ENCODE measurements at regions not wholly inside any gene's neighbourhood (a gene's known extent, or its start where the extent isn't known, plus 50 kb on each side); places are given as distances from the start of the nearest gene placed in this dataset.
"Not testable (repeated sequence)": the region's sequence is repeated elsewhere in the genome, so short reads cannot be mapped to it uniquely, and the experiment has no call there.

- DNase-seq, result no peak
These were observed 54.1 kb downstream of the MAFB start for GRCh38 chr20:40634891-40635290.

- no peak for DNase-seq
These were observed 55.7 kb downstream of the MAFB start for GRCh38 chr20:40633123-40633850.

- no peak for DNase-seq
These were observed 56.6 kb downstream of the MAFB start for GRCh38 chr20:40632346-40632976.

GRCh38 chr20:40631119-40631631, 57.9 kb downstream of the MAFB start:
- DNase-seq, result no peak

GRCh38 chr20:40630713-40631112, 58.3 kb downstream of the MAFB start:
- no peak for DNase-seq

- DNase-seq, result no peak
These were observed 58.9 kb downstream of the MAFB start for GRCh38 chr20:40630099-40630498.

- DNase-seq, result no peak
These were observed 60.2 kb downstream of the MAFB start for GRCh38 chr20:40628877-40629276.

GRCh38 chr20:40619053-40619452, 70.0 kb downstream of the MAFB start:
- not testable (repeated sequence) for DNase-seq

GRCh38 chr20:40617594-40617993, 71.4 kb downstream of the MAFB start:
- DNase-seq, result no peak

GRCh38 chr20:40612837-40613236, 76.2 kb downstream of the MAFB start:
- DNase-seq, result no peak

- DNase-seq, result no peak
These were observed 76.8 kb downstream of the MAFB start for GRCh38 chr20:40612247-40612646.

- no peak for DNase-seq
These were observed 78.3 kb downstream of the MAFB start for GRCh38 chr20:40610730-40611129.

- no peak for DNase-seq
These were observed 81.1 kb downstream of the MAFB start for GRCh38 chr20:40607927-40608326.

- no peak for DNase-seq
These were observed 82.4 kb downstream of the MAFB start for GRCh38 chr20:40606660-40607059.

- no peak for DNase-seq
These were observed 82.8 kb downstream of the MAFB start for GRCh38 chr20:40606237-40606636.

- no peak for DNase-seq
These were observed 84.6 kb downstream of the MAFB start for GRCh38 chr20:40604416-40604815.

GRCh38 chr20:40603057-40603651, 85.9 kb downstream of the MAFB start:
- no peak for DNase-seq

GRCh38 chr20:40602381-40602780, 86.7 kb downstream of the MAFB start:
- DNase-seq, result no peak

- DNase-seq, result no peak
These were observed 88.4 kb downstream of the MAFB start for GRCh38 chr20:40600441-40601219.

- DNase-seq, result no peak
These were observed 89.0 kb downstream of the MAFB start for GRCh38 chr20:40599987-40600386.

- DNase-seq, result no peak
These were observed 96.1 kb downstream of the MAFB start for GRCh38 chr20:40592941-40593340.

- DNase-seq, result no peak
These were observed 97.5 kb downstream of the MAFB start for GRCh38 chr20:40591536-40591935.

GRCh38 chr20:40591119-40591518, 97.9 kb downstream of the MAFB start:
- DNase-seq, result no peak

Measured in activated CD4-positive, alpha-beta T cell treated with anti-CD3 and anti-CD28 coated beads, Interleukin-2, amount 50 U/mL, for 4 hours (primary cell).